HG03139 (cell line): ENCODE measurements at regions not wholly inside any gene's neighbourhood (a gene's known extent, or its start where the extent isn't known, plus 50 kb on each side); places are given as distances from the start of the nearest gene placed in this dataset.

ENCODE experiments used
- ATAC-seq: cut with Tn5 transposase; IDR thresholded peaks from one replicate; pipeline ENCODE4 v1.9.1; 2021; ENCODE audit not compliant: unreplicated experiment

DNA sequence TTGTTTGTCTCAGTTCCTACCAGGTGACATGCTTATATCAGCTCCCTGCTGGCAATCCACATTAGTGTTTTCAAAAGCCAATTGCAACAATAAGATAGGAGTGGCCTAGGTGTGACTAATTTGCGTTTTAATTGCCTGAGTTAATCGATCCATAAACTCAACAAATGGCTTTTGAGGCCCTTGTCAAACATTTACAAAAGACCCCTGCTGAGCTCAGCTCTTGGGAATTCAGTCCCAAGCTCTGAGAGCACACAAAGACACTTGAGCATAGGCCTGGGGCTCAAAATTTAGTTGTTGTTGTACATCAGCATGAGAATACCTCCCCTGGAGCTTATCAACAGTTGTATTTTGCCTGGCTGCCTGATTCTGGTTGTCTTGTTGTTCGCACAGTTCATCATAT, 1134.4 kb upstream of the TSPY4 start:
- no peak for ATAC-seq

DNA sequence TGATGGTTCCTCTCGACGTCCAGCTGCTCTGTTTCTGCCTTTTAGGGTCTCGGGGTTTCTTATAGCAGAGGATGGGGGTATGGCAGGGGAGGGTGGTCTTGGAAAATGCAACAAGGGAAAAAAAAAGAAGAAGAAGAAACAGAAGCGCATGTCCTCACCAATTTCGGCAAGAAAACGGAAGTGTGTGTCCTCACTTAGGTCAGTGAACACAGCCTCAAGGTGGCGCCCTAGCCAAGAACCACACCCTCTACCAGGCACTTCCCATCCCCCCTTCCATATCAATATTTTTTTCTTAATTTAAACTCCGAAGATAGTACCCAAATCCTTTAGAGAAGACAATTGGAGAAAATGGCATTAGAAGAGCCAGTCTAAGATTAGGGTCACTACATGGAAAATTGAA, 1096.1 kb upstream of the TSPY4 start:
- no peak for ATAC-seq

DNA sequence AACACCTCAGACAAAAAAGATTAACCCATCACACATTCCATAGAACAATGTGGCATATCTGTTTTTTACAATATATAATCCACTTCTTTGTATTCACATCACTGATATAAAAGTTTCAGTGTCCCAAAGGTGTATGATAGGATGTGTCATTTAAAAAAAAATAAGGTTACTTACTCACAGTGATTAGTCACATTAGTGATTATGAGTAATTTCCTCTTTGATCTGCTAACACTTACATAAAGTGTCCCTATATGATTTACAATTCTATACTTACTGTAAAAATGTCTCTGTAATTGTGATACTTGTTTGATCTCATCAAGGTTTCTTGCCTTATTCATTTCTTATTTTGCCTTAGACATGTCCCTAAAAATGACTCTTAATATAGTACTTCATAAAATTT, 1063.5 kb upstream of the TSPY4 start:
- ATAC-seq: no peak

GRCh38 chrY:8305021-8305420, 1032.2 kb upstream of the TSPY4 start:
- ATAC-seq: no peak

DNA sequence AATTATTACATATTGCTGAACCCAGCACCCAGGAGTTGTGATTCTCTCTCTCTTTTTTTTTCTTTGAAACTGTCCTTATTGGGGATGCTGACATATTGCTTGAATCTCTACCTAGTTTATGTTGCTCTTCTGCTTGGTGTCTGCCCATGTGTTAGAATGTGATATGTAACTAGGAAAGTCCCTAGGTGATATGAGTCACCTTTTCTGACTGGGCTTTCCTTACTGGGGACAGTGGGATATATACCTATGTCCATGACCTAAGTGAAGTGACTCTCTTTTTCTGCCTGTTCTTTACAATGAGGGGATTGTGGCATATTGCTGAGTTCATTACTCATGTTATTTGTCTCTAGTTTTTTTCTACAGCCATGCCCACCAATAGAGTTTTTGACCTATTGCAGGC, 1013.2 kb upstream of the TSPY4 start:
- no peak for ATAC-seq

- ATAC-seq: no peak
These were observed 1010.3 kb upstream of the TSPY4 start for GRCh38 chrY:8326944-8327343.

GRCh38 chrY:8327708-8328354, 1009.4 kb upstream of the TSPY4 start:
- no peak for ATAC-seq

DNA sequence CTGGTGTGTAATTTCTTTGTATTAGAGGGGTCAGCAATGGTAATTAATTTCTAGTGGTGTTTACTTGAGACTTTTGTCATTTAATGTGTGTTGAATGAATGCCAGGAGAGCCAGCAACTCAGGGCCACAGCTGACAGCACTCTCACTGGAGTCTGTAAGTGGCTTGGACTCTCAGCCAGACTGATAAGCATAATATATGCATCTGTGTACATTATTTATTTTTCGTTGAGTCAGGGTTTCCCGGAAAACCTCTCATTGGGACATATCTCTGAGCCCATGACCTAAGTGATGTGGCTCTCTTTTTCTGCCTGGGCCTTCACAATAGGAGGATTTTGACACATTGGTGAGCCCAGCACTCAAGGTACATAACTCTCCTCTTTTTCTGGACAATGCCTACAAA, 1007.8 kb upstream of the TSPY4 start:
- ATAC-seq: no peak

- ATAC-seq: no peak
These were observed 1007.3 kb upstream of the TSPY4 start for GRCh38 chrY:8329929-8330328.

DNA sequence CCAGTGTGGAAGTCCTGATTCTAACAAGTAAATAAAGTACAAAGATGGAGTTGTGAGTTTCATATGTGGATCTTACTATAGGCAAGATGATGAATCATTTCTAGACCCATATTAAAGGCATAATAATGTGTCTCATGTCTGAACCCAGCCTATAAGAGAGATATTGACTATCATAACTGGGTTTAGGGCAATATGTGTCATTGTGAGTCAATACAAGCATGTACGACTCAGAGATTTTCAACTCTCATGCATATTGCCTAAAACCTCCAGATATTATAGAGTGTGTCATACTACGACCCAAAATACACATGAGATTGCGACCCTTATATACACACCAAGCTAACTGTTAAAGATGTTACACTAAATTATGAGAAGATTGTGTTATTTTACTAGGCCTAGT, 1003.9 kb upstream of the TSPY4 start:
- no peak for ATAC-seq

GRCh38 chrY:8335299-8335835, 1001.9 kb upstream of the TSPY4 start:
- no peak for ATAC-seq

DNA sequence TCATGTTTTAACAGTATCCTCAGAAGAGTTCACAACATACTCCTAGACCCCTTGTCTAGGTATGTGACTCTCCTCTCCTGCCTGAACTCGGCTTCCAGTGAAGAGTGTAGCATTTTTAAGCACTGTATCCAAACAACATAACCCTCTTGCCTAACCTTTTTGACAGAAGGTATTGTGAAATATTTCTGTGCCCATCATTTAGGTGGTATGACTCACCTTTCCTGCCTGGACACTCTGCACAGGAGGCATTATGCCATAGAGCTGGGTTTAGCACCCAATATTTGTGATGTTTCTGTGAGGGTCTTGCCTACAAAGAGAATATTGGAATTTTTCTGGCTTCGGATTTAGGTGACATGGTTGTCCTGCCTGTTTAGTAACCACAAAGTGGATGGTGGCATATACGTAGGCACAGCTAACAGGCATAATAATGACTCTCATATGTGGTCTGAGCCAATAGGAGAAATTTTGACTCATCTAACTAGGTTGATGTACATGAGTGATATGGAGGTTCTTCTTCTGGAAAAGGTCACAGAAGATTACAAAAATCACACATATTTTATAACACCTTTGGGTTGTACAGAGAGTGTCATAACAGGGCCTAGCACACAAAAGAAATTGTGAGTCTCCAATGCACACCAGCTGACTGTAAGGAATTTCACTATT, 1001.0 kb upstream of the TSPY4 start:
- no peak for ATAC-seq

DNA sequence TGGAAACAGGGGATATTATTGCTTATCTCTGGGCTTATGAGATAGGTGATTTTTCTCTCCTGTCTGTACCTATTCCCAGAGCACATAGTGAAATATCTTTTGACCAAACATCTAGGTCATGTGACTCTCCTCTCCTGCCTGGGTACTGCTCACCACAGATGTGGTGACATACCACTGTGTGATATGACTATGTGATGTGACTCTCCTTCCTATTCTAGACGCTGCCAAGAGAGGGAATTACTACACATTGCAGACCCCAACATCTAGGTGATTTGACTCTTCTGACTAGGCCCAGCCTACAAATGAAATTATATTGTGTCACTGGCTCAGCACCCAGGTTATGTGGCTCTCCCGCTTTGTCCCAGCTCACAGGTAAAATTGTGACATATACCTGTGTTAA, 996.3 kb upstream of the TSPY4 start:
- no peak for ATAC-seq

DNA sequence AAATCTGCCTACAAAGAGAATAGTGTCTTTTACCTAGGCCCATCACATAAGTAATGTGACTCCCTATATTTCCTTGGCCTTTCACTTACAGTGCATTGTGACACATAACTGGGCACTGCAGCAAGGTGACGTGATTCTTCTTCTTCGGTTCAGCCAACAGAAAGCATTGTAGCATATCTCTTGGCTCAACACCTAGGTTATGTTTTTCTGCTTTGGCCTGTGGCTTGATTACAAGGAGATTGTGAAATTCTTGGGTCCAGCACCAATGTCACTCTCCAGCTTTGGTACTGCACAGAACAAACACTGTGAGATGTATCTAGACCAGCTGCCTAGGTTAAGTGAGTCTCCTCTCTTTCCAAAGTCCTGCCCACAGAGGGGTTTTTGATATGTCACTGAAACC, 995.1 kb upstream of the TSPY4 start:
- no peak for ATAC-seq

DNA sequence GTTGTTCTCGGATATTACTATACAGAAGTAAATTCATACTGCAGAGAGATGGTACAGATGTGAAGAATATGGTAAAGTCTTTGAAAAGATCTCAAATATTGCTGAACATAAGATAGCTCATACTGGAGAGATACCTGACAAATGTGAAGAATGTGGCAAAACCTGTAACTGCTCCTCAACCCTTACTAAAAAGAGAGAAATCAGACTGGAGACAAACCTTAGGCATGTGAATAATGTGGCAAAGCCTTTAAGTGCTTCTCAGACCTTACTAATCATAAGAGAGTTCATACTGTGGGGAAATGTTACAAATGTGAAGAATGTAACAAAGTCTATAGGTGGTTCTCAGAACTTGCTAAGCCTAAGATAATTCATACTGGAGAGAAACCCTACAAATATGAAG, 986.0 kb upstream of the TSPY4 start:
- ATAC-seq: no peak

- no peak for ATAC-seq
These were observed 985.1 kb upstream of the TSPY4 start for GRCh38 chrY:8352201-8352600.

GRCh38 chrY:8358161-8358560, 979.1 kb upstream of the TSPY4 start:
- no peak for ATAC-seq

- ATAC-seq: no peak
These were observed 975.5 kb upstream of the TSPY4 start for GRCh38 chrY:8361715-8362114.

GRCh38 chrY:8377491-8377890, 959.8 kb upstream of the TSPY4 start:
- no peak for ATAC-seq

DNA sequence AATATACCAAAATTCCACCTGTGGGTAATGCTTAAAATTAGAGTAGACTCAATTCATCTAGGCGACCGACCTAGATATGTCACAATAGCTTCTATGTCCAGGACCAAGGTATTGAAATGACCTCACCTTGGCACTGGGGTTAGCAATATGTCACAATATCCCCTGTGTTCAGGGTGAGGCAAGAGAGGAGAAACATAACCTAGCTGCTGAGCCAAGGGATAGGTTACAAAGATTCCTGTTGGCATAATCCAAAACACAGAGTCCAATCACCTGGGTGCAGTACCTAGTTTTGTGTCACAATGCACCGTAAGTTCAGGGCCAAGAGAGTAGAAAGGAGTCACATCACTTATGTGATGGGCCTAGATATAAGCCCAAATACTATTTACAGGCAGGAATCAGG, 957.5 kb upstream of the TSPY4 start:
- ATAC-seq: no peak

DNA sequence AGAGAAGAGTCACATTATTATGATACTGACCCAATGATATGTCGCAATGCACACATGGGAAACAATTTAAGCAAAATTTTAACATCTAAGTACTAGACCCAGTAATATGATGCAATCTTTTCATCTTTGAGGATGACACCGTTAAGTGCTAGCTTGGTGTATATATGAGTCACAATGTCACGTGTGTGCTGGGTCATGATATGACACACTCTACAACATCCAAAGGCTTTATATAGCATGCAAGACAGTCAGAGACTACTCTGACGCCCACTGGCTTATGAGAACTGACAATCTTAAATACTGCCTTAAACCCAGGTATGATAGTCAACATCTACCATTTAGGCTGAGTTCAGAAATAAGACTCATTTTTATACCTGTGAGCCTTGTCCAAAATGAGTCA, 955.8 kb upstream of the TSPY4 start:
- no peak for ATAC-seq

DNA sequence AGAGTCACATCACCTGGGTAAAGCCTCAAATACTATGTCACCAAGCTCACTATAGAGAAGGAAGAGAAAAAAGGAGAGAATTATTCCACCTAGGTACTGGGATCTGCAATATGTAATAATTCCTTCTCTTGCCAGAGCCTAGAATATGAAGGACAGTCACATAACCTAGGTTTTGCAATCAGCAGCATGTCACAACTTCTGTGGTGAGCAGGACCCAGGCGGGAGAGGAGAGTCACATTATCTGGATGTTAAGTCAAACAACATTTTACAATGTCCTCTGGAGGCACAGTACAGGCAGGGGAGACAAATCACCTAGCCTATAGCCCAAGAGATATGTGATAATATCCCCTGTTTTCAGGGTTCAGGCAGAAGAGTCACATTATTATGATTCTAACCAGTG, 951.2 kb upstream of the TSPY4 start:
- no peak for ATAC-seq

- no peak for ATAC-seq
These were observed 948.8 kb upstream of the TSPY4 start for GRCh38 chrY:8388512-8388911.
